ENCODE measurements at regions not wholly inside any gene's neighbourhood (a gene's known extent, or its start where the extent isn't known, plus 50 kb on each side); places are given as distances from the start of the nearest gene placed in this dataset.

DNA sequence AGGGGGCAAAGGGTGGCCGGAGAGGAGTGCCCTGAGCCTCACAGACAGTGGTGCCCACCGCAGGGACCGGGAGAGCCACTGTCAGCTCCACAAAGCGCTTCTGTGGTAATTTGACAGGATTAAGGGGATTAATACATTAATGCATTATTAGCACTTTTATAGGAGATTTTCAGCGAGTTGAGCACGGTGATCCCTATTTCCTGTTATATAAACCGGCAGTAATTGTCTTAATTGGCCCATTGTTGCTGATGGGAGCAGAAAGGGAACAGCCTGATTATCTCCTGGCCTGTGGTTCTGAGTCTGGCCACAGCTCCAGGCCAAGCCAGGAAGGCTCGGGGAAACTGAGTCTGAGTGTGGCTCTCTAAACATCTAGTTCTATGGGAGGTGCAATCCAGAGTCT, 423.6 kb downstream of the CDK5RAP2 start:
- intact Hi-C loops (cut with DNase I): no loop called here
- no peak overlapping the region for H3K4me3 ChIP-seq
- no peaks in the 10 kb centered on the region for H3K36me3 ChIP-seq
- H3K27ac ChIP-seq: no peak overlapping the region
- no peaks in the 10 kb centered on the region for H3K9me3 ChIP-seq
- TF ChIP-seq, protein P1, sequence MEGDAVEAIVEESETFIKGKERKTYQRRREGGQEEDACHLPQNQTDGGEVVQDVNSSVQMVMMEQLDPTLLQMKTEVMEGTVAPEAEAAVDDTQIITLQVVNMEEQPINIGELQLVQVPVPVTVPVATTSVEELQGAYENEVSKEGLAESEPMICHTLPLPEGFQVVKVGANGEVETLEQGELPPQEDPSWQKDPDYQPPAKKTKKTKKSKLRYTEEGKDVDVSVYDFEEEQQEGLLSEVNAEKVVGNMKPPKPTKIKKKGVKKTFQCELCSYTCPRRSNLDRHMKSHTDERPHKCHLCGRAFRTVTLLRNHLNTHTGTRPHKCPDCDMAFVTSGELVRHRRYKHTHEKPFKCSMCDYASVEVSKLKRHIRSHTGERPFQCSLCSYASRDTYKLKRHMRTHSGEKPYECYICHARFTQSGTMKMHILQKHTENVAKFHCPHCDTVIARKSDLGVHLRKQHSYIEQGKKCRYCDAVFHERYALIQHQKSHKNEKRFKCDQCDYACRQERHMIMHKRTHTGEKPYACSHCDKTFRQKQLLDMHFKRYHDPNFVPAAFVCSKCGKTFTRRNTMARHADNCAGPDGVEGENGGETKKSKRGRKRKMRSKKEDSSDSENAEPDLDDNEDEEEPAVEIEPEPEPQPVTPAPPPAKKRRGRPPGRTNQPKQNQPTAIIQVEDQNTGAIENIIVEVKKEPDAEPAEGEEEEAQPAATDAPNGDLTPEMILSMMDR (IDR thresholded peaks at IDR 0.05): no peak
- no peaks in the 10 kb centered on the region for H3K27me3 ChIP-seq
- no peaks in the 10 kb centered on the region for H3K4me1 ChIP-seq
- no peak for DNase-seq (ENCODE audit: low spot score in 2 of 2)

DNA sequence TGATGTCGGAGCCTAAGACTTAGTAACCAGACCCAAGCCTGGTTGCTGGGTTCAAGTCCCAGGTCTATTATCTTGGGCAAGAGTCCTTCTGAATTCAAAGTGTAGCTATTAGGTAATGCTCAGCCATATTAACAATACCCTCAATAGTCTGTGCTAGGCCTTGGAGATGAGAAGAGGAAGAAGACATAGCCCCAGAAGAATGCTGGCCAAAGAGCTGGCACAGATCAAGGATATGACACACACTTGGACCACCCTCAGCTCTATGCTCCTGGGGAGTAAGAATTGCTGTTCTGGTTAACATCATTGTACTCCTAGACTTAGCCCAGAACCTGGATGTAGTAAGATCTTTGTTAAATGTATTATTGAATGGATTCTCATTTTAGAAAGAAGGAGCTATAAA, 426.7 kb downstream of the CDK5RAP2 start:
- DNase-seq (ENCODE audit: low spot score in 2 of 2): no peak
- Histone ChIP-seq H3K9me3 (no peaks in the 10 kb centered on the region), H3K4me3 (no peak overlapping the region), H3K27me3 (no peaks in the 10 kb centered on the region), H3K36me3 (no peaks in the 10 kb centered on the region), H3K4me1 (no peaks in the 10 kb centered on the region), H3K27ac (no peak overlapping the region)
- TF ChIP-seq, protein P1 (IDR thresholded peaks at IDR 0.05): no peak
- intact Hi-C loops (cut with DNase I): no loop called here

DNA sequence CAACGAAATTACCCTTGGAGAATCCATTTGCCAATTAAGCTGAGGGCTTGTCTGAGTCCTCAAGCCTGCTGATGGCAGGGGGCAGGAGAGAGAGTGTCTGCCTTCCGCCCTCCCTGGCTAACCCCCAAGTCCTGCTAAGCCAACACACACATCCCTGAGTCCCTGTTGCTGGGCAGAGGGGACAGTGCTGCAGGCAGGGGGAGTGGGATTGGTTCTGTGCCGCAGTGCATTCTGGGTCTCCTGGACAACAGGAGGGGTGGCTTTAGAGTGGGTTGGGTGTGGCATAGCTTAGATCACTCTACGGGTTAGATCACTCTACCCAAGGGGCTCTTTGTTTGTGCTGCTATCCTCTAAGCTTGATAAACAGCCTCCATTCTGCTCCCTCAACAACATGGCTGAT, 427.7 kb downstream of the CDK5RAP2 start:
- Histone ChIP-seq H3K4me3 (no peak overlapping the region), H3K36me3 (no peaks in the 10 kb centered on the region), H3K27me3 (no peaks in the 10 kb centered on the region), H3K27ac (no peak overlapping the region), H3K4me1 (no peaks in the 10 kb centered on the region), H3K9me3 (no peaks in the 10 kb centered on the region)
- TF ChIP-seq, protein P1 (IDR thresholded peaks at IDR 0.05): no peak
- DNase-seq (ENCODE audit: low spot score in 2 of 2): no peak
- intact Hi-C loops (cut with DNase I): no loop called here

DNA sequence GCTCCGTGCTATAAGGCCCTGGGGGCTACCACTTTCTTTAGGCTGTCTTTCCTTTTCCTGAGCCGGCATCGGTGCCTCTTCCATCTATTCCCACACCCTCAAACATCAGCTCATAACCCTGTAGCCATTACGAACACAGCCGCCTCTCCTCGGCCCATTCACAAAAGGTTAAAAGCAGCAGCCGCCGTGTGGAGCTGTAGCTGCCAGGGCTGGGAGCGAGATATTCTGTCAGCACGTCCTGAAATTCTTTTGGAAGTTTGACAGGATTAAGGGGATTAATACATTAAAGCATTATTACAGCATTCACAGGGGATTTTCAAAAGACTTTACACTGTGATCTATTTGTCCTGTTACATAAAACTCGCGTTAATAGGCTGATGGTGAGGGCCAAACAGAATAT, 428.2 kb downstream of the CDK5RAP2 start:
- TF ChIP-seq, protein P1 (IDR thresholded peaks at IDR 0.05): no peak

DNA sequence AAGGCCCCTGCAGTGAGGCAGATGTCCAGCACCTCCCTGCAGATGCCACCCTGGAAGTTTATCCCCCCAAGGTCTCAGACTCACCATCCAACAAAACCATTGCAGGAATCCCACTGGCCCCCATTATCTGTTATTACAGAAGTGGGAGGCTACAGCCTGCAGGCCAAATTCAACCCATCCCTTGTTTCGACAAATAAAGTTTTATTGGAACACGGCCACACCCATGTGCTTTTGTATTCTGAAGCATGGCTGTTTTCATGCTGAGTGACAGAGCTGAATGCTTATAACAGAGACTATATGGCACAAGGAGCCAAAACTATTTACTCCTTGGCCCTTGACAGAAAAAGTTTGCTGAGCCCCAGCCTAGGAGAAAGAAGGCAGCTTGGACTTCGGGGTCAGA, 428.8 kb downstream of the CDK5RAP2 start:
- TF ChIP-seq, protein P1 (IDR thresholded peaks at IDR 0.05): no peak
- no peak overlapping the region for H3K27ac ChIP-seq
- no peaks in the 10 kb centered on the region for H3K27me3 ChIP-seq
- intact Hi-C loops (cut with DNase I): no loop called here
- H3K4me1 ChIP-seq: no peaks in the 10 kb centered on the region
- DNase-seq (ENCODE audit: low spot score in 2 of 2): no peak
- no peaks in the 10 kb centered on the region for H3K9me3 ChIP-seq
- H3K4me3 ChIP-seq: no peak overlapping the region
- no peaks in the 10 kb centered on the region for H3K36me3 ChIP-seq

More for the DNA sequence above, 428.2 kb downstream of the CDK5RAP2 start:
- Histone ChIP-seq H3K9me3 (no peaks in the 10 kb centered on the region), H3K4me3 (no peak overlapping the region), H3K4me1 (no peaks in the 10 kb centered on the region), H3K36me3 (no peaks in the 10 kb centered on the region), H3K27ac (no peak overlapping the region), H3K27me3 (no peaks in the 10 kb centered on the region)
- DNase-seq (ENCODE audit: low spot score in 2 of 2): no peak
- intact Hi-C loops (cut with DNase I): no loop called here

DNA sequence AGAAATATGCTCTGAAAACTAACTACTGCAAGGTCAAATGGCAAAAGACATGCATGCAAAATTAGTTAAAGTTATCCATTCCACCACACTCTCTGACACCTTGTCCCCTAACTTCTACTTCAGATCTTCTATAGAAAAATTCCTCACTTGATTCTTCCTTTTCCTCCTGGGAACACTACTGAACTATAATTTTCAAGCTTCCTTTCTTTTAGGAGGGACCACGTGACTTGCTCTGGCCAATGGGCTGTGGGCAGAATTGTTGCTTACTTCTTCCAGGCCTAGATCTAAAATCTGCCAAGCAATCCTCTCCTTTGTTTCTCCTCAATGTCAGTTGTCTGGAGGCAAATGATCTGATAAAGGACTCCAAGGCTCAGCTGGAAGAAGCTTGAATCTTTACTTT, 441.0 kb downstream of the CDK5RAP2 start:
- Histone ChIP-seq H3K4me3 (no peak overlapping the region), H3K4me1 (no peaks in the 10 kb centered on the region), H3K27ac (no peak overlapping the region), H3K36me3 (no peaks in the 10 kb centered on the region), H3K27me3 (no peaks in the 10 kb centered on the region), H3K9me3 (no peaks in the 10 kb centered on the region)
- DNase-seq (ENCODE audit: low spot score in 2 of 2): no peak
- TF ChIP-seq, protein P1 (IDR thresholded peaks at IDR 0.05): no peak
- intact Hi-C loops (cut with DNase I): no loop called here

Data from ascending aorta (tissue), 2 donors.